Hepatocyte (in vitro differentiated cells): ENCODE measurements at regions not wholly inside any gene's neighbourhood (a gene's known extent, or its start where the extent isn't known, plus 50 kb on each side); places are given as distances from the start of the nearest gene placed in this dataset.

Experiments
- DNase-seq: peaks from one replicate; pipeline ENCODE4 v3.0.0-alpha.2; 2016; ENCODE audit warnings: low spot score
- H2AFZ ChIP-seq: fragments of 200-600 bp; sonication (generic); 2 replicates; pipeline ENCODE4 v1.6.0; 2016; ENCODE audit warnings: antibody characterized with exemption, mild to moderate bottlenecking
- H3K27ac ChIP-seq: fragments of 200-600 bp; sonication (generic); 2 replicates; pipeline ENCODE4 v1.5.1; 2016; ENCODE audit warnings: mild to moderate bottlenecking
- H3K27me3 ChIP-seq: fragments of 200-600 bp; sonication (generic); 2 replicates; pipeline ENCODE4 v1.6.1; 2016
- H3K36me3 ChIP-seq: fragments of 200-600 bp; sonication (generic); replicated peaks from 2 replicates; pipeline ENCODE4 v1.5.1; 2016; ENCODE audit warnings: low read depth; ENCODE audit not compliant: insufficient read depth
- H3K4me1 ChIP-seq: fragments of 200-600 bp; sonication (generic); 2 replicates; pipeline ENCODE4 v1.5.1; 2016; ENCODE audit warnings: mild to moderate bottlenecking, moderate library complexity; ENCODE audit not compliant: insufficient read depth
- H3K4me2 ChIP-seq: fragments of 200-600 bp; sonication (generic); 2 replicates; pipeline ENCODE4 v1.6.0; 2016
- H3K4me3 ChIP-seq: fragments of 200-600 bp; sonication (generic); 2 replicates; pipeline ENCODE4 v1.5.1; 2016; ENCODE audit warnings: mild to moderate bottlenecking
- H3K79me2 ChIP-seq: fragments of 200-600 bp; sonication (generic); 2 replicates; pipeline ENCODE4 v1.6.0; 2017; ENCODE audit warnings: mild to moderate bottlenecking
- H3K9me2 ChIP-seq: fragments of 200-600 bp; sonication (generic); replicated peaks from 2 replicates; pipeline ENCODE4 v1.6.0; 2017; ENCODE audit warnings: mild to moderate bottlenecking; ENCODE audit not compliant: insufficient read depth
- H3K9me3 ChIP-seq: fragments of 200-600 bp; sonication (generic); 2 replicates; pipeline ENCODE4 v1.5.1; 2016; ENCODE audit warnings: low read depth, mild to moderate bottlenecking
- H4K20me1 ChIP-seq: fragments of 200-600 bp; sonication (generic); 2 replicates; pipeline ENCODE4 v1.6.0; 2016; ENCODE audit warnings: mild to moderate bottlenecking; ENCODE audit not compliant: insufficient read depth, poor library complexity, severe bottlenecking
- EZH2 ChIP-seq: fragments of 200-600 bp; sonication (generic); IDR thresholded peaks from 2 replicates; pipeline ENCODE4 v1.6.1; 2016; ENCODE audit warnings: antibody characterized with exemption, mild to moderate bottlenecking, borderline replicate concordance
- EZH2phosphoT487 ChIP-seq: fragments of 200-600 bp; sonication (generic); IDR thresholded peaks from one replicate; pipeline ENCODE4 v1.6.1; 2018; ENCODE audit warnings: antibody characterized with exemption, mild to moderate bottlenecking, low read depth, moderate library complexity; ENCODE audit not compliant: unreplicated experiment, severe bottlenecking
- WGBS: methylation state at CpG from one replicate; pipeline ENCODE4 v1.1.6; 2016; ENCODE audit warnings: low lambda C conversion rate; ENCODE audit errors: missing lambda C conversion rate; 5-methylcytosine and 5-hydroxymethylcytosine counted together
- TF ChIP-seq, protein P1 (sequence below): fragments of 200-600 bp; sonication (generic); IDR thresholded peaks from 2 replicates; pipeline ENCODE4 v1.5.1; 2016; ENCODE audit warnings: antibody characterized with exemption, mild to moderate bottlenecking; ENCODE audit not compliant: poor library complexity

DNA sequence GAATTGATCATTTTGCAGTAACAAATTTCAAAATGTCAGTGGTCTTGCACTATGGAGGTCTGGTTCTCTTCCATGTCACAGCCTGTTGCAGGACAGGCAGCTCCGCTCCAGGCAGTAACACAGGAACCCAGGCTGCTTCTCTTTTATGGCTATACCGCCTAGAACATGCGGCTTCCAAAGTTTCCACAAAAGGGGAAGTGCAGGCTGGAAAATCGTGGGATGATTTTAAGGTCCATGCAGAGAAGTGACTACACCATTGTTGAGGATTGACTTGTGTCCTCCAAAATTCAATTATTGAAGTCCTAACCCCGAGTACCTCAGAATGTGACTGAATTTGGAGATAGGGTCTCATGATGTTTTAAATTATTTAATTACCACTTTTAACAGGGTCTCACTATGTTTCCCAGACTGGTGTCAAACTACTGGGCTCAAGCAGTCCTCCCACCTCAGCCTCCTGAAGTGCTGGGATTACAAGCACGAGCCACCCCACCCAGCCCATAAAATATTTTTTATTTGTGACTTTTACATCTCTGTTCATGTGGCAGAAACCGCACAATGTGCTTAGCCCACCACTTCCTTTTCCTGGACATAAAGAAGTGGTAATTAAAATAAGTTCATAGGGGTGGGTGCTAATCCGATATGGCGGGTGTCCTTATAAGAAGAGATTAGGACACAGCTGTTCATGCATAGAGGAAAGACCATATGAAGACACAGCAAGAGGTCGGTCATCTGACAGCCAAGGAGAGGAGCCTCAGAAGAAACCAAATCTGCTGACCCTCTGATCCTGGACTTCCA, 279.2 kb upstream of the RPL38 start:
- Histone ChIP-seq H3K4me3 (no peak overlapping the region), H2AFZ (no peak overlapping the region), H3K4me1 (no peaks in the 10 kb centered on the region), H3K27ac (no peak overlapping the region), H4K20me1 (no peaks in the 10 kb centered on the region), H3K36me3 (no peaks in the 10 kb centered on the region), H3K9me2 (no peaks in the 10 kb centered on the region), H3K9me3 (no peaks in the 10 kb centered on the region), H3K27me3 (no peaks in the 10 kb centered on the region), H3K79me2 (no peaks in the 10 kb centered on the region), H3K4me2 (no peak overlapping the region)
- WGBS: 84% methylated on average over 10 of the region's 10 CpGs
- TF ChIP-seq, protein P1, sequence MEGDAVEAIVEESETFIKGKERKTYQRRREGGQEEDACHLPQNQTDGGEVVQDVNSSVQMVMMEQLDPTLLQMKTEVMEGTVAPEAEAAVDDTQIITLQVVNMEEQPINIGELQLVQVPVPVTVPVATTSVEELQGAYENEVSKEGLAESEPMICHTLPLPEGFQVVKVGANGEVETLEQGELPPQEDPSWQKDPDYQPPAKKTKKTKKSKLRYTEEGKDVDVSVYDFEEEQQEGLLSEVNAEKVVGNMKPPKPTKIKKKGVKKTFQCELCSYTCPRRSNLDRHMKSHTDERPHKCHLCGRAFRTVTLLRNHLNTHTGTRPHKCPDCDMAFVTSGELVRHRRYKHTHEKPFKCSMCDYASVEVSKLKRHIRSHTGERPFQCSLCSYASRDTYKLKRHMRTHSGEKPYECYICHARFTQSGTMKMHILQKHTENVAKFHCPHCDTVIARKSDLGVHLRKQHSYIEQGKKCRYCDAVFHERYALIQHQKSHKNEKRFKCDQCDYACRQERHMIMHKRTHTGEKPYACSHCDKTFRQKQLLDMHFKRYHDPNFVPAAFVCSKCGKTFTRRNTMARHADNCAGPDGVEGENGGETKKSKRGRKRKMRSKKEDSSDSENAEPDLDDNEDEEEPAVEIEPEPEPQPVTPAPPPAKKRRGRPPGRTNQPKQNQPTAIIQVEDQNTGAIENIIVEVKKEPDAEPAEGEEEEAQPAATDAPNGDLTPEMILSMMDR: no peak
- no peak for TF ChIP-seq EZH2
- no peak for TF ChIP-seq EZH2phosphoT487
- DNase-seq: no peak

DNA sequence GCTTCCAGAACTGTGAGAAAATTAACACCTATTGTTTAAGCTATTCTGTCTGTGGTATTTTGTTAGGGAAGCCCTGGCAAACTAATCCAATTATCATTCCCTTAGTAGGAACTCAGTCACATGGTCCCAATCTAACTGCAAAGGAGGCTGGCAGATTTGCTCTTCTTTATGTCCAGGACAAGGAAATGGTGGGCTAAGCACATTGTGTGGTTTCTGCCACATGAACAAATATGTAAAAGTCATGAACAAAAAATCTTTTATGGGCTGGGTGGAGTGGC, 278.6 kb upstream of the RPL38 start:
- no peak for DNase-seq
- no peaks in the 10 kb centered on the region for H3K4me1 ChIP-seq
- H3K9me3 ChIP-seq: no peaks in the 10 kb centered on the region
- no peaks in the 10 kb centered on the region for H3K36me3 ChIP-seq
- no peak overlapping the region for H3K4me2 ChIP-seq
- no peak overlapping the region for H2AFZ ChIP-seq
- H3K79me2 ChIP-seq: no peaks in the 10 kb centered on the region
- H3K27ac ChIP-seq: no peak overlapping the region
- no peaks in the 10 kb centered on the region for H4K20me1 ChIP-seq
- H3K4me3 ChIP-seq: no peak overlapping the region
- H3K27me3 ChIP-seq: no peaks in the 10 kb centered on the region
- TF ChIP-seq EZH2: no peak
- TF ChIP-seq, protein P1: no peak
- TF ChIP-seq EZH2phosphoT487: no peak
- no peaks in the 10 kb centered on the region for H3K9me2 ChIP-seq

DNA sequence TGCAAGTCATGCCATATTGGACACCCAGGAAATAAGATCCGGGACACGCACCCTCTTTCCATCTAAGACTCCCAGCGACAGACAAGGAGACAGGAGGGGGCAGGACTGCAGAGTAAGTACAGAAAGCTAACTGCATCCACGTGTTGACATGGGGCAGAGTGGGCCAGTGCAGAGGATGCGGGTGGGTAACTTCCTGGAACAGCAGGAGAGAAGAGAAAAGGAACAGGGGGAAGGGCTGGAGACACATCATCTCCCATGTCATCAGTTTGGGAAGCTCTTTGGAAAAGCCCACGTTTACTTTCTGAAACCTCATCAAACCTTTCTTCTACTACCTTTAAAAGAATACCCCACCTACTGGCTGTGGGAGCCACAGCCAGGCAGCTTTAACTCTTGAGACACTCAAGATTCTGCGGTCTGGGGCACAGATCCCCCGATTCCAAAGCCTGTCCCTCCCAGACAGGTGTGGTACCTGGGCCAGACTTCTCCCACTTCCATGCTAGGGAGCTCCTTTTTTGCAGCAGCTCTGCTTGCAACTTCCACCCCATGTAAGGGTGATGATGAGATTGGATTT, 273.5 kb upstream of the RPL38 start:
- Histone ChIP-seq H3K27ac (no peak overlapping the region), H3K4me2 (no peak overlapping the region), H3K9me2 (no peaks in the 10 kb centered on the region), H4K20me1 (no peaks in the 10 kb centered on the region), H3K27me3 (no peaks in the 10 kb centered on the region), H3K4me3 (no peak overlapping the region), H3K4me1 (no peaks in the 10 kb centered on the region), H3K79me2 (no peaks in the 10 kb centered on the region), H3K36me3 (no peaks in the 10 kb centered on the region), H3K9me3 (no peaks in the 10 kb centered on the region), H2AFZ (no peak overlapping the region)
- DNase-seq: no peak
- TF ChIP-seq EZH2phosphoT487 (no peak), EZH2 (no peak)
- TF ChIP-seq, protein P1: no peak
- 53% methylated on average over 7 of the region's 8 CpGs for WGBS
